AG09309 (cell line): ENCODE measurements at regions not wholly inside any gene's neighbourhood (a gene's known extent, or its start where the extent isn't known, plus 50 kb on each side); places are given as distances from the start of the nearest gene placed in this dataset.

Source experiments
- DNase-seq: peaks from one replicate; pipeline ENCODE4 v3.0.0-alpha.2; 2010; ENCODE audit warnings: low read depth
- H3K4me3 ChIP-seq: 2 replicates; pipeline ENCODE4 v1.5.1; 2011; ENCODE audit warnings: mild to moderate bottlenecking, low read depth, low read length, moderate library complexity; ENCODE audit not compliant: control insufficient read depth
- CTCF ChIP-seq: IDR thresholded peaks from 2 replicates; pipeline ENCODE4 v1.5.1; 2011; ENCODE audit warnings: mild to moderate bottlenecking, low read depth, low read length, inconsistent platforms; ENCODE audit not compliant: insufficient read depth, control insufficient read depth; ENCODE audit errors: missing control alignments

DNA sequence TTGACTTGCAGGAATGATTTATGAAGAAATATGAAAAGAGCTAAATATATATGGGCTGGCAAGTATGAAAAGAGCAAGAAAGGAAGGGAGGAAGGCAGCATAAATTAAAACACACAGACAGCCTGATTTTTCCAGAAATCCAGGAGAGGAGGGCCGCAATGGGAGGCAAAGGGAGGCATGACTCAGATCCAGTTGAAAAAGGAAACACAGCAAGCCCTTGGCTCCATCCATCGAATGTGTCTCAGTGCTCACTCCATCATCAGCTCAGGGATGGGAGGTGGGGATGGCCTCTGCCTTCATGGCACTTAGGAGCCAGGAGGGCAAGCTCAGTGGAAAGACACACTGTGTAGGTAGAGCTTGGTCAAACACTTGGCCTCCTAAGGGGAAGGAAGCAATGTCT lies 75.7 kb upstream of the PDZD8 start:
- no peak for DNase-seq
- no peak for TF ChIP-seq CTCF
- no peak overlapping the region for H3K4me3 ChIP-seq

- peak; percentile 24 for TF ChIP-seq CTCF
- no peak for DNase-seq
- no peak overlapping the region for H3K4me3 ChIP-seq
Observed at GRCh38 chr10:117449636-117450035, 74.4 kb upstream of the PDZD8 start.

- TF ChIP-seq CTCF: no peak
- DNase-seq: no peak
- no peak overlapping the region for H3K4me3 ChIP-seq
Observed at GRCh38 chr10:117448802-117449201, 73.6 kb upstream of the PDZD8 start.

DNA sequence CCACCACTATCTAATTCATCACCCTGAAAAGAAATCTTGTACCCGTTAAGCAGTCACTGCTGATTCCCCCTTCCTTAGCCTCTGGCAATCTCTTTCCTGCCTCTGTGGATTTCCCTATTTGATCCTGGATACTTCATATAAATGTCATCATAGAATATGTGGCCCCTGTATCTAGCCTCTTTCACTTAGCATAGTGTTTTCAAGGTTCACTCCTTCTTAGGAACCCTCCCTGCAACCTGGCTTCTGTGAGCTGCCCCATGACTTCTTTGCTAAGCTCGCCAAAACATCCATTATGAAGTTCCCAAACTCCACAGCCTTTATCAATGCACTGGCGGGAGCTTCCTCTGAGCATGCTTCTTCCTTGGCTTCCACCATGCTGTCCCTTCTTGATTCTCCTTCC lies 70.8 kb upstream of the PDZD8 start:
- no peak for TF ChIP-seq CTCF
- DNase-seq: no peak
- H3K4me3 ChIP-seq: no peak overlapping the region

DNA sequence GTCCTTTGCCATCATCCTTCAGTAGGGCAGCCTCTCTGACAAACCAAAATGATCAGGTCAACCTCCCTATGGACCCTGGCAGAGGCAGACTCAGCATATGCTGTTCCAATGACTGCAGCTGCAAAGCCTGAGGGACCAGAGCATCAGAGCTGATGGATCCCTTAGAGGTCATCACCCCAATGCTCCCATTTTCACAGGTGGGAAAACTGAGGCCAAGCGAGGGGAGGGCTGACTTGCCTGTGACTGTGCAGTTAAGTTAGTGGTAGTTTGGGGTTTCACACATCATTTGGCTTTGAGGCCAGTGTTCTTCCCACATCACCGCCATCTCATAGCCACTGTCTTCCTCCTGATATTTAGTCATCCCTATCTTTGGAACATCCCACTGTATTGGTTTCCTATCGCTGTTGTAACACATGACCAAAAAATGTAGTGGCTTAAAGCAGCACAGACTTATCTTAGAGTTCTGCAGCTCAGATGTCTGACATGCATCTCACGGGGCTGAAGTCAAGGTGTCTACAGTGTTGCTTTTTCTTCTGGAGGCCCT lies 69.3 kb upstream of the PDZD8 start:
- no peak for DNase-seq
- TF ChIP-seq CTCF: no peak
- no peak overlapping the region for H3K4me3 ChIP-seq

DNA sequence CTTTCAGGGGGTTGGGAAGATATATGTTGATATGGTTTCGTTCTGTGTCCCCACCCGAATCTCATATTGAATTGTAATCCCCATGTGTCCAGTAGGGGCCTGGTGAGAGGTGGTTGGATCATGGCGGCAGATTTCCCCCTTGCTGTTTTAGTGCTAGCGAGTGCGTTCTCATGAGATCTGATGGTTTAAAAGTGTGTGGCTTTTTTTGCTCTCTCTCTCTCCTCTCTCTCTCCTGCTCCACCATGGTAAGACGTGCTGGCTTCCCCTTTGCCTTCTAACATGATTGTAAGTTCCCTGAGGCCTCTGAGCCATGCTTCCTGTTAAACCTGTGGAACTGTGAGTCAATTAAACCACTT lies 68.4 kb upstream of the PDZD8 start:
- H3K4me3 ChIP-seq: no peak overlapping the region
- DNase-seq: no peak
- no peak for TF ChIP-seq CTCF
